Fibroblast of the conjunctiva (primary cell): ENCODE measurements at regions not wholly inside any gene's neighbourhood (a gene's known extent, or its start where the extent isn't known, plus 50 kb on each side); places are given as distances from the start of the nearest gene placed in this dataset.
"Not testable (repeated sequence)": the region's sequence is repeated elsewhere in the genome, so short reads cannot be mapped to it uniquely, and the experiment has no call there.

Source experiments
- DNase-seq: peaks from one replicate; pipeline ENCODE4 v3.0.0-alpha.2; 2010; ENCODE audit warnings: low read depth

- no peak for DNase-seq
These were observed 473.8 kb upstream of the HSF2 start for GRCh38 chr6:121925534-121926255.

DNA sequence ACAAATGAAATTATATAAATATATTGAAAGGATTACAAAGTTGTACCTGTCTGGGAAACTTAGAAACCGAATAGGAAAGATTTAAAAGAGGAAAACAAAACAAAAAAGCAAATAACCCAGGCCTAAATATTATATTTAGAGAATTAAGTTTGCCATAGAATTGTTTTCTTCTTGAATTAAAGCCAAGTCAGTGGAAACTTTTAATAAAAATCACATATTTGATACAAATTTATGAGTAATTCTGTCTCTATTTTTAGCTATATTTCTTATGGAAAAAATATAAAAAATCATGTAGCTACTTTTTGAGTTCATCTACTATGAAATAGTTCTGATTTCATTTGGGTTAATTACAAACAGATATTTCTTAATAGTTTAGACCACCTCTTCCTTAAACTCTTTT lies 470.2 kb upstream of the HSF2 start:
- no peak for DNase-seq

DNA sequence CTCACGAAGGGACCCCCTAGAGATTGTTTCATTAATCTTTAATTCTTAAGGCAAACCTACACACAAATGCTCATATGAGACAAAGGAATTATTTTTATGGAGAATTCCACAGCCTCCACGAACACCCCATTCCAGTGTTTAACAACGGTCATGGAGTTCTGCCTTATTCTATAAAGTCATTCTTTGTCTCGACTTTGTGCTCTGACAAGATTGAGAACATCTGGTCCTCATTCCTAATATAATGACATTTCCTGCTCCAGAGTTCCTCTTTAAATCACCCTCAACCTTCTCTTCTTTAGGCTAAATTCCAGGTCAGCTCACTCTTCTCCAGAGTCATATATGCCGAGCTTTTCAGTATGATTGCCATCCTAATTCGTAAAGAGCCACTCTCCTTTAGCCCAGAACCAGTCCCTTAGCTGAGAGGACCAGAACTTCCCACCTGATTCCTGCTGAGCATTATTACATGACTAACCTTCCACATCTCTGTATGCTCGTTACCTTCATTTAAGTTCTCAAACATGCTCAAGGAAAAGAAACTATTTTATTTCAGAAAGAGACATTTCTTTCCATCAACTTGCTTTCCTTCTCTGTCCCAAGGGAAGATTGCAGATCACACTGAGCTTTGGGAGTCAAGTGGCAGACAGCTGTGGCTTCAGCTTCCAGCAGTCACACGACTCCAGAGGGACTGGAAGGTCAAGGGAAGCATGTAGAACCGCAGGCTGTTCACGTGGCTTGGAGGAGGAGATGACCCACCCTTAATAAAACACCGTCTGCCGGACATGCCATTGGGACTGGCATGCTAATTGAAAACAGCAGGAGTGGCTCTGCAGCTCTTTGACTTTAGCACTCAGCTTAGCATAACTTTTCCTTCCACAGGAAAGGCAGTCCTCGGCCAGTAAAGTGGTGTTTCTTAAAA lies 467.1 kb upstream of the HSF2 start:
- DNase-seq: peak; percentile 88

DNA sequence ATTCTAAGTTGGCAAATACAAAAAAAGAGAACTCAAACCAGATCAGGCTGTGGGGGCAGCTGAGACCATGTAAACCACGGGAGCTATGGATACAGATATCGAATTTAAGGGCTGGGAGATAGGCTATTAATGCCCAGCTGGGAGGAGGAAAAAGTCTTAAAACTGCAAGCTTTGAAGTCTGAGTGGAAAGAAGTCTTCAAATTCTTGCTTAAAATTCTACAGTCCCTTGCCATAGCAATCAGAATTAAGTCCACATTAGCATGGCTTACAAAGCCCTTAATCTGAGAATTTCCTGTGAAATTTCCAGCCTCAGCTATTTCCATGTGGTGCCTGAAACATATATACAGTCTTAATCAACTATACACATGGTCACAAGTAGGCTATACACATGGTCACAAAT lies 465.0 kb upstream of the HSF2 start:
- DNase-seq: no peak

DNA sequence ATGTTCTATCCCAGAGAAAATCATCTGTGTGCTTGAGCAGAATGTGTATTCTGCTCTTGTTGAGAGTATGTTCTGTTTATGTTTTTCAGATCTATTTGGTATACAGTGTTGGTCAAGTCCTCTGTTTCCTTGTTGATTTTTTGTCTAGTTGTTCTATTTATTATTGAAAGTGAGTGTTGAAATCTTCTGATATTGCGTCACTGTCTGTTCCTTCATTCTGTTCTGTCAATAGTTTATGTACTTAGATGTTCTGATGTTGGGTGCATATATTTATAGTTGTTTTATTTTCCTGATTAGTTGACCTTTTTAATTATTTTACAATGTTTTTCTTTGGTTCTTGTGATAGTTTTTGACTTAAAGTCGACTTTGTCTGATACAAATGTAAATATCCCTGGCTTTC lies 458.7 kb upstream of the HSF2 start:
- no peak for DNase-seq

- DNase-seq: no peak
These were observed 455.1 kb upstream of the HSF2 start for GRCh38 chr6:121944354-121944753.

DNA sequence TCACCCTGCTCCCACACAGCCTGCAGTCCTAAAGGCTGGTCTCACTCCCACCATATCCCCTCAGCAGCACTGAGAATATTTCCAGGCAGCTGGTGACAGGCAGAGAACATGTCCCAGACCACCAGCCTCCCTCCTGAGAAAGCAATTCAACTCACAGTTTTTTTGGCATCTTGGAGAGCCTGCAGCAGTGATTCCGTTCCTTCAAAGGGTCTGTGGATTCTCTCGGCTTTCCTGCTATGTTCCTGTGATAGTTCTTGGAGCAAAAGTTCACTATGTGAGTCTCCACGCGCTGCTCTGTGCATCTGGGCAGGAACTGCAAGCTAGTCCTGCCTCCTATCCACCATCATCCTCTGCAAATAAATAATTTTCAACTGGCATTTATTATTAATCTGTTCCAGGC lies 448.3 kb upstream of the HSF2 start:
- no peak for DNase-seq

GRCh38 chr6:121951918-121952379 lies 447.5 kb upstream of the HSF2 start:
- DNase-seq: peak; percentile 41

DNA sequence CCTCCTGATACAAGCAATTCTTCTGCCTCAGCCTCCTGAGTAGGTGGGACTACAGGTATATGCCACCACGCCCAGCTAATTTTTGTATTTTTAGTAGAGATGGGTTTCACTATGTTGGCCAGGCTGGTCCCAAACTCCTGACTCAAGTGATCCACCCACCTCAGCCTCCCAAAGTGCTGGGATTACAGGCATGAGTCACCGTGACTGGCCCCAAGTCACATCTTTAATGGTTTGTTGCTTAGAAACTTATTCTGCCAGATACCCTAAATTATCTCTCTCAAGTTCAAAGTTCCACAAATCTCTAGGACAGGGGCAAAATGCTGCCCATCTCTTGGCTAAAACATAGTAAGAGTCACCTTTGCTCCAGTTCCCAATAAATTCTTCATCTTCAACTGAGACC lies 444.1 kb upstream of the HSF2 start:
- DNase-seq: not testable (repeated sequence)

GRCh38 chr6:121956782-121957181 lies 442.7 kb upstream of the HSF2 start:
- no peak for DNase-seq

DNA sequence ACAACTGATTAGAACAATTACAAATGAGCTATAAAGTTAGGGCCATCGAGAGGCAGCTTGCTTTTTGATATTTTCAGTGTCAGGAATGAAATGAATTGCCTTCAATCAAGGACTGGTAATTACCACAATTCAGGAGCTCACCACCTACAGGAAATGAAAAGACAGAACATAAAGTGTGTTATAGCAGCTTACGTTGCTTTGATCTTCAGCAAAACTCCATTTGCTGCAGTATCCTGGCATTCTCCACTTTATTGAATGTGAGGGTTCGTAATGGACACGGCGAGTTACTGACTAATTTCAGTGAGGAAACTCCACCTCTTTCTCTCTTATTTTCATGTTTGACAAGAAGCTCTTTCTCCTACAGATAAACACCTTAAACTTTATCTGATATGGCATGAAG lies 440.0 kb upstream of the HSF2 start:
- DNase-seq: no peak

DNA sequence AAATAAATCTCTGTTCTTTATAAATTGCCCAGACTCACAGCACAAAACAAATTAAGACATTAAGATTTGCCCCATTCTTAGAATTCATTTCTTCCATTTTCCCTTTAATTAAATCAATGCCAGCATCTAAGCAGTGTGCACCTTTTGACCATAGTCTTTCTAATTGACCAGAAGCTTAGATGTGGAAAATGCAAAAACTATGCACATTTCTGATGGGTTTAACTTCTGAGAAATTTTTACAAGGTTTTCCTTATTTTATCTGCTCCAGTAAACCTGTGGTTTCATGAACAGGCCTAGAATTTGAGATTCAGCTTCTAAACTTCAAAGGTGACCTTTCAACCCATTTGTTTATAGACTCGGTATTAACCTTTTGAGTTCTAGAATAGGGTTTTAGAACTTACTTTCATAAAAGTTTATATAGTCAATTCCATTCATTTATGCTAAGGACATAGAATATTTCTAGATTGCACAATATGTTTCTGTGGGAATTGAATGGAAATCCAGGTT lies 437.8 kb upstream of the HSF2 start:
- DNase-seq: no peak

DNA sequence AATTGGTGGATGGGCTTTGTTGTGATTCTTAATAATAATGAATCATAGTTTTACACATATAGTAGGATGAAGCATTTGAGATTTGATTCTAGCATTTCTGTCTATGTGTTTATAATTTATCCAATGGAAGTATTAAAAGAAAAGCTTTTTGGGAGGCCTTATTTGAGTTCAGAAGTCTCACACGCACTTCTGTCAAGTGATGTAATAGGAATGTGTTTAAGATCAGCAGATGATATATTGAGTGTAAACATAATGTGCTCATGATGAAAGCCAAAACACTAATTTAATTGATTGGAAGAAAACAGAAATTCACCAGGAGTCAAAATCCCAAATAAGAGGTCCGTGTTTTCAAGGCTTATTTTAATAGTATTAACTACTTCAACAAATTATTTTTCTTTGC lies 435.6 kb upstream of the HSF2 start:
- no peak for DNase-seq

DNA sequence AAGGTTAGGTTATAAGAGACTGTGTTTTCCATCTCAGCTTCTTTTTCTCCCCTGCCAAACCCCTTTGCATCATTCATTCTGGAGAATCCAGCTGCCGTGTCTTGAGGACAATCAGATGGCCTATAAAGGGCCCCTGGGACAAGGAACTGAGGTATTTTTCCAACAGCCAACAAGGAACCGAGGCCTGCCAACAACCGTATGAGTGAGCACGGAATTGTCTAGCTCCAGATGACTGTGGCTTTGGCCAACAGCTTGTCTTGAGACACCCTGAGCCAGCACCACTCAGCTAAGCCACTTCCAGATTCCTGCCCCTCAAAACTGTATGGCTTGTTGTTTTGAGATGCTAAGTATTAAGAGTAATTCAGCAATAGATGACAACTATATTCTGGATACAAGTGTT lies 433.7 kb upstream of the HSF2 start:
- DNase-seq: no peak

DNA sequence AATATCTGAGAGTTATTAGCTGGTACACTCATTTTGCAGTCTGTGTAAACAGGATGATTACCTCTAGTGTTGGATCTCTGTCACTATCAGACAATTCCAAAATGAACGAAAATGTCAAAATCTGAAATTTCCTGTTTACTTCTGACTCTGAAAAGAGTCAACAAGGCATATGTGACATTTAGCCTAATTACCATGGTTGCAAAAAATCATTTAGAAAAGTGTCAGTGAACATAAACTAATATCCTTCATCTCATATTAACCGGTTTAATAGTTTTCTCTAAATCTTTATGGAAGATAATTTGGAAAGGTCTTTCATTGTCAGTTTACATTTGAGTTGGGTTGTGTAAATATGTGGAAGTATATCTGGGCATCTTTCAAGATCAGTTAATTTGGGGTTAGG lies 431.8 kb upstream of the HSF2 start:
- no peak for DNase-seq

GRCh38 chr6:121971931-121972335 lies 427.5 kb upstream of the HSF2 start:
- DNase-seq: no peak

DNA sequence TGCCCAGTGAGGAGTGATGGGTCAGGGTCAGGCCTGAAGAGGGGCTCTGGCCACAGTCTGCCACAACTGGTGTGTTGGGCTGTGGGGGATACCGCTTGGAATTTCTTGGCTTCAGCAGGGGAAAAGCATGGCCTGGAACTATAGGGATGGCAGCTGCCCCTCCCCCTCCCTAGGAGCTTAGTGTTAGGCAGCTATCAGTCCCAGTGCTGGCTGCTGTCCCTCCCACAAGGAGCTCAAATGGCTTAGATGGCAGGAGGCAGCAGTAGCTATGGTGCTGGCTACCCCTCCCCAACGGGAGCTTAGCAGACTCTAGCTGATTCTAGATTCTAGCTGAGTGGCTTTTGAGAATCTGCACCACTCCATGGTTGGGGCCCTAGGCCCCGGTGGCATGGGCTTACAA lies 414.5 kb upstream of the HSF2 start:
- DNase-seq: no peak

- no peak for DNase-seq
These were observed 406.1 kb upstream of the HSF2 start for GRCh38 chr6:121993362-121993761.

DNA sequence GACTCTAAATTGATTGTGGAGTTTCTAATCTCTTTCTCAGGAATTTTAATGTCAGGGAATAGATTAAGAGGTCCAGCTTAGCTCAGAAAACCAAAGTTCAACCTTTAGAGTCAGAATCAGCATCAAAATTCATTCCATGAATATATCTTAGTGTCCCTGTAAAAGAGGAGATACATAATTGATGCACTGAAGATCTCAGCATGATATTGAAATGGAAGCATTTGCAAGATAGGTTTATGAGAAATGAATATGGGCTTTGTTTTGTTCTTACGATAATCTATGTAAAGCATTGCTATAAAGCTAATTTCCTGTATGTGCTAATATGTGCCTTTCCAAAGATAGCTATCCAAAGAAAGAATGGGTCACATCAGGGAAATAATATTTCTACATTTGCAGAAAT lies 404.5 kb upstream of the HSF2 start:
- no peak for DNase-seq

GRCh38 chr6:121998631-121999030 lies 400.8 kb upstream of the HSF2 start:
- DNase-seq: no peak

DNA sequence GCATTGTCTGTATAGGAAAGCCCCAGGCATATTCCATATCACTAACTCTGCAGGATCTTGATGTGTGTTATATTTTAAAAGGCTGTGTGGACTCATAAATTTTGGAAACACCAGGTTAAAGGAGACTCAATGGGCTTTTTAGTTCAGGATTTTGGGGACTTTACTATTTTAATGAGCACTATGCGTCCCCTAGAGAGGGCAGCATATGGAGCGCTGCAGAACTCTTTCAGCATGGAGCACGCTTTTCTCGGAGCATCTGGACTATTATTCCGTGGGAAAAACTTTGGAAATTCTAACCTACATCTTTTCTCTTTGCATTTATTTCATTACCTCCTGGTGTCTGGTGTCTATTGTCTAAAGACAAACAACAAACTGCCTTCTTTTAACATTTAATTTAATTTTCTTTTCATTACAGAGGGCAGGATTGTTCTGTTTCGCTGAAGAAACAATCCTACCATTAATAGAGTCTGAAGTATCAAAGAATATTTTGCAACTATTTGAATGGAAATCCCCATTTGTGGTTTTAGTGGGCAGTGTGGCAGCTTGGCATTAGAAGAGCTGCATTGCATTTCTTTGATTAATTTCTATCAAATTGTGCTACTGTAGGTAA lies 399.9 kb upstream of the HSF2 start:
- no peak for DNase-seq

DNA sequence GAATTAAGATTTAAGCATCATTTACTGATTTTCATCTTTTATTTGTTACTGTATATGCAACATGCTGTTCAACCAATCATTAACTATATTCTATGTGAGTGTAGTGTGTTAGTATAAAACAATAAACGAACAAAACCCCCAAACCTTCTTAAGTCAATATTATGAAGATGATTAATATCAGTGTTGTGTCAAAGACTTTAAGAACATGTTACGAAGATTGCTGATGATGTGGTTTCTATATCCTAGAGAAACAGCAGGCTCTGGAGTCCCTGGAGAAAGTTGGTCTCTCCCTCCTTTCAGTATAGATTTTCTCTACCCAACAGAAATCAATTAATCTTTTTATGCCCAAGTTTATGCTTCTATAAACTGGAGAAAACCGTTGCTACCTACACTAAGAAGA lies 393.8 kb upstream of the HSF2 start:
- no peak for DNase-seq

DNA sequence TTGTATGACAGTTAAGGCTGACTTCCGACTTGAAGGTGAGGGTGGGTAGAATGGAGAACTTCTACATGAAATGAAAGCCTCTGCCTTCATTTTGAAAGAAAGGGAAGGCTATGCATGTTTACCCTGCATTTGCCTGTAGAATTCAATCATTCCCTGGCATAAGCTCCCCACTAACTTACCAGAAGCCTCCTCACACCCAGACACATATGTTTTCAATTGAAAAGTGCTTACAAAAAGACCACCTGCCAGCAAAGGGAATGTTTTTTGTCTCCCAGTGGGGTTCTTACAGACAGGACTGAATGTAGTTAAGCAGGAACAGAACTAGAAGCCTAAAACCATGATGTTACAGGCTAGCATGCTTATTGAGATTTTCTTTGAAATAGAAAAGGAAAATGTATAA lies 392.1 kb upstream of the HSF2 start:
- DNase-seq: peak; percentile 56
